IPS-20b (cell line): ENCODE measurements at regions not wholly inside any gene's neighbourhood (a gene's known extent, or its start where the extent isn't known, plus 50 kb on each side); places are given as distances from the start of the nearest gene placed in this dataset.
"Not testable (repeated sequence)": the region's sequence is repeated elsewhere in the genome, so short reads cannot be mapped to it uniquely, and the experiment has no call there.

ENCODE experiments used
- H3K27ac ChIP-seq: one replicate; pipeline ENCODE4 v1.5.1; 2013; ENCODE audit warnings: low read length
- H3K27me3 ChIP-seq: 2 replicates; pipeline ENCODE4 v1.6.1; 2013; ENCODE audit warnings: mild to moderate bottlenecking, low read length, inconsistent platforms; ENCODE audit not compliant: insufficient read depth
- H3K36me3 ChIP-seq: 2 replicates; pipeline ENCODE4 v1.6.1; 2013; ENCODE audit warnings: low read depth, mild to moderate bottlenecking, inconsistent platforms, low read length, moderate library complexity; ENCODE audit not compliant: insufficient read depth
- H3K4me1 ChIP-seq: 2 replicates; pipeline ENCODE4 v1.6.1; 2013; ENCODE audit warnings: mild to moderate bottlenecking, control low read depth, inconsistent platforms, low read length, moderate library complexity; ENCODE audit not compliant: insufficient read depth
- H3K4me3 ChIP-seq: 2 replicates; pipeline ENCODE4 v1.5.1; 2013; ENCODE audit warnings: mild to moderate bottlenecking, low read length, inconsistent platforms
- H3K9ac ChIP-seq: 2 replicates; pipeline ENCODE4 v1.6.1; 2013; ENCODE audit warnings: low read depth, mild to moderate bottlenecking, inconsistent platforms, low read length, moderate library complexity
- H3K9me3 ChIP-seq: 2 replicates; pipeline ENCODE4 v1.6.1; 2013; ENCODE audit warnings: mild to moderate bottlenecking, low read depth, low read length, inconsistent platforms; ENCODE audit not compliant: insufficient read depth

- H3K4me3 ChIP-seq = no peak overlapping the region
- no peaks in the 10 kb centered on the region for H3K4me1 ChIP-seq
- no peaks in the 10 kb centered on the region for H3K9me3 ChIP-seq
- no peaks in the 10 kb centered on the region for H3K36me3 ChIP-seq
- H3K27me3 ChIP-seq = no peaks in the 10 kb centered on the region
- no peak overlapping the region for H3K9ac ChIP-seq
- H3K27ac ChIP-seq = no peak overlapping the region
Observed at GRCh38 chr3:4077950-4078349, 225.2 kb upstream of the SETMAR start.

- no peaks in the 10 kb centered on the region for H3K36me3 ChIP-seq
- no peak overlapping the region for H3K27ac ChIP-seq
- no peaks in the 10 kb centered on the region for H3K4me1 ChIP-seq
- no peaks in the 10 kb centered on the region for H3K9me3 ChIP-seq
- H3K9ac ChIP-seq = no peak overlapping the region
- H3K27me3 ChIP-seq = no peaks in the 10 kb centered on the region
- H3K4me3 ChIP-seq = no peak overlapping the region
Observed at GRCh38 chr3:4078903-4079302, 224.3 kb upstream of the SETMAR start.

- Histone ChIP-seq H3K4me3 (no peak overlapping the region), H3K27ac (no peak overlapping the region), H3K9me3 (no peaks in the 10 kb centered on the region), H3K36me3 (no peaks in the 10 kb centered on the region), H3K4me1 (no peaks in the 10 kb centered on the region), H3K27me3 (no peaks in the 10 kb centered on the region), H3K9ac (no peak overlapping the region)
Observed at GRCh38 chr3:4079339-4080195, 223.6 kb upstream of the SETMAR start.

- H3K27me3 ChIP-seq = no peaks in the 10 kb centered on the region
- no peak overlapping the region for H3K9ac ChIP-seq
- no peaks in the 10 kb centered on the region for H3K9me3 ChIP-seq
- H3K36me3 ChIP-seq = no peaks in the 10 kb centered on the region
- H3K4me1 ChIP-seq = no peaks in the 10 kb centered on the region
- no peak overlapping the region for H3K27ac ChIP-seq
- H3K4me3 ChIP-seq = no peak overlapping the region
Observed at GRCh38 chr3:4083225-4084015, 219.7 kb upstream of the SETMAR start.

GRCh38 chr3:4084271-4084670 is 218.9 kb upstream of the SETMAR start:
- no peak overlapping the region for H3K4me3 ChIP-seq
- no peaks in the 10 kb centered on the region for H3K27me3 ChIP-seq
- no peaks in the 10 kb centered on the region for H3K4me1 ChIP-seq
- H3K9ac ChIP-seq = no peak overlapping the region
- no peak overlapping the region for H3K27ac ChIP-seq
- no peaks in the 10 kb centered on the region for H3K36me3 ChIP-seq
- H3K9me3 ChIP-seq = no peaks in the 10 kb centered on the region

- not testable (repeated sequence) for H3K9me3 ChIP-seq, H3K27me3 ChIP-seq, H3K4me3 ChIP-seq, H3K36me3 ChIP-seq, H3K4me1 ChIP-seq, H3K27ac ChIP-seq, H3K9ac ChIP-seq
Observed at GRCh38 chr3:4086662-4087061, 216.5 kb upstream of the SETMAR start.

GRCh38 chr3:4091786-4092185 is 211.4 kb upstream of the SETMAR start:
- no peak overlapping the region for H3K9ac ChIP-seq
- no peaks in the 10 kb centered on the region for H3K9me3 ChIP-seq
- no peaks in the 10 kb centered on the region for H3K4me1 ChIP-seq
- no peaks in the 10 kb centered on the region for H3K36me3 ChIP-seq
- H3K4me3 ChIP-seq = no peak overlapping the region
- no peaks in the 10 kb centered on the region for H3K27me3 ChIP-seq
- no peak overlapping the region for H3K27ac ChIP-seq

- no peaks in the 10 kb centered on the region for H3K27me3 ChIP-seq
- no peaks in the 10 kb centered on the region for H3K4me1 ChIP-seq
- no peak overlapping the region for H3K27ac ChIP-seq
- H3K36me3 ChIP-seq = no peaks in the 10 kb centered on the region
- H3K9ac ChIP-seq = no peak overlapping the region
- H3K9me3 ChIP-seq = no peaks in the 10 kb centered on the region
- no peak overlapping the region for H3K4me3 ChIP-seq
Observed at GRCh38 chr3:4097801-4098200, 205.4 kb upstream of the SETMAR start.

- no peaks in the 10 kb centered on the region for H3K4me1 ChIP-seq
- H3K9me3 ChIP-seq = no peaks in the 10 kb centered on the region
- H3K9ac ChIP-seq = no peak overlapping the region
- H3K4me3 ChIP-seq = no peak overlapping the region
- no peak overlapping the region for H3K27ac ChIP-seq
- H3K27me3 ChIP-seq = no peaks in the 10 kb centered on the region
- H3K36me3 ChIP-seq = no peaks in the 10 kb centered on the region
Observed at GRCh38 chr3:4099607-4100006, 203.6 kb upstream of the SETMAR start.

- no peaks in the 10 kb centered on the region for H3K4me1 ChIP-seq
- H3K36me3 ChIP-seq = no peaks in the 10 kb centered on the region
- H3K9ac ChIP-seq = no peak overlapping the region
- H3K4me3 ChIP-seq = no peak overlapping the region
- H3K27ac ChIP-seq = no peak overlapping the region
- H3K9me3 ChIP-seq = no peaks in the 10 kb centered on the region
- no peaks in the 10 kb centered on the region for H3K27me3 ChIP-seq
Observed at GRCh38 chr3:4107430-4107829, 195.7 kb upstream of the SETMAR start.

- H3K4me3 ChIP-seq = no peak overlapping the region
- no peaks in the 10 kb centered on the region for H3K9me3 ChIP-seq
- no peak overlapping the region for H3K9ac ChIP-seq
- peaks cover 4% of the 10 kb centered on the region; the same call in 1 of the 2 replicates for H3K4me1 ChIP-seq
- no peaks in the 10 kb centered on the region for H3K36me3 ChIP-seq
- no peaks in the 10 kb centered on the region for H3K27me3 ChIP-seq
- no peak overlapping the region for H3K27ac ChIP-seq
Observed at GRCh38 chr3:4113811-4114522, 189.2 kb upstream of the SETMAR start.
